HL-60 (cell line): ENCODE measurements at regions not wholly inside any gene's neighbourhood (a gene's known extent, or its start where the extent isn't known, plus 50 kb on each side); places are given as distances from the start of the nearest gene placed in this dataset.
"Not testable (repeated sequence)": the region's sequence is repeated elsewhere in the genome, so short reads cannot be mapped to it uniquely, and the experiment has no call there.

ENCODE experiments used
- GABPA ChIP-seq: IDR thresholded peaks from 2 replicates; pipeline ENCODE4 v1.6.1; 2012; ENCODE audit warnings: low read depth
- POLR2AphosphoS5 ChIP-seq: IDR thresholded peaks from 2 replicates; pipeline ENCODE4 v1.6.1; 2012; ENCODE audit warnings: low read depth
- SPI1 ChIP-seq: IDR thresholded peaks from 2 replicates; pipeline ENCODE4 v1.6.1; 2012; ENCODE audit warnings: low read depth, mild to moderate bottlenecking, borderline replicate concordance
- TF ChIP-seq, protein P1 (sequence below): IDR thresholded peaks from one replicate; pipeline ENCODE4 v1.5.1; 2011; ENCODE audit warnings: low read length, control low read depth, inconsistent platforms; ENCODE audit not compliant: insufficient read depth

DNA sequence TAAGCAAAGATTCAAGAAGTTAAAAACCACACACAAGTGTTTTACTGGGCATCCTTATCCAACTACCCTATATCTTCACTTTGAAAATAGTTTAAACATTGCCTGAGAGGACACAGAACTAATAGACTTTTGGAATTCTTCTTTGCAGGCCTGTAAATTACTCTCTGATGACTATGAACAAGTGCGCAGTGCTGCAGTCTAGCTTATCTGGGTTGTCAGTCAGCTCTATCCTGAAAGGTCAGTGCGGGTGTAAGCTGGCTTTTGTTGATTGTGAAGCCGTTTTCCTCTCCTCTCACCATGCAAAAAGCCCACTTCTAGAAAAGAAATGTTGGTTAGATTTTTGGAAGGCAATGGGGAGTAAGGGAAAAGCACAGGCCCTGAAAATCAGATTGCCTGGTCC, 143.6 kb upstream of the ERV3-1 start:
- TF ChIP-seq, protein P1, sequence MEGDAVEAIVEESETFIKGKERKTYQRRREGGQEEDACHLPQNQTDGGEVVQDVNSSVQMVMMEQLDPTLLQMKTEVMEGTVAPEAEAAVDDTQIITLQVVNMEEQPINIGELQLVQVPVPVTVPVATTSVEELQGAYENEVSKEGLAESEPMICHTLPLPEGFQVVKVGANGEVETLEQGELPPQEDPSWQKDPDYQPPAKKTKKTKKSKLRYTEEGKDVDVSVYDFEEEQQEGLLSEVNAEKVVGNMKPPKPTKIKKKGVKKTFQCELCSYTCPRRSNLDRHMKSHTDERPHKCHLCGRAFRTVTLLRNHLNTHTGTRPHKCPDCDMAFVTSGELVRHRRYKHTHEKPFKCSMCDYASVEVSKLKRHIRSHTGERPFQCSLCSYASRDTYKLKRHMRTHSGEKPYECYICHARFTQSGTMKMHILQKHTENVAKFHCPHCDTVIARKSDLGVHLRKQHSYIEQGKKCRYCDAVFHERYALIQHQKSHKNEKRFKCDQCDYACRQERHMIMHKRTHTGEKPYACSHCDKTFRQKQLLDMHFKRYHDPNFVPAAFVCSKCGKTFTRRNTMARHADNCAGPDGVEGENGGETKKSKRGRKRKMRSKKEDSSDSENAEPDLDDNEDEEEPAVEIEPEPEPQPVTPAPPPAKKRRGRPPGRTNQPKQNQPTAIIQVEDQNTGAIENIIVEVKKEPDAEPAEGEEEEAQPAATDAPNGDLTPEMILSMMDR, result not testable (repeated sequence)
- not testable (repeated sequence) for TF ChIP-seq POLR2AphosphoS5, GABPA, SPI1
